RWPE2 (cell line): ENCODE measurements at regions not wholly inside any gene's neighbourhood (a gene's known extent, or its start where the extent isn't known, plus 50 kb on each side); places are given as distances from the start of the nearest gene placed in this dataset.

Source experiments
- ATAC-seq: fragments of 200-7000 bp; cut with Tn5 transposase; 3 replicates; pipeline ENCODE4 v1.9.1; 2021; ENCODE audit warnings: low read depth
- DNase-seq: peaks from one replicate; pipeline ENCODE4 v3.0.0-alpha.2; 2020; ENCODE audit warnings: low spot score
- H3K27ac ChIP-seq: fragments of 450-650 bp; 2 replicates; pipeline ENCODE4 v1.5.1; 2017; ENCODE audit warnings: mild to moderate bottlenecking; ENCODE audit not compliant: poor library complexity, severe bottlenecking
- H3K27me3 ChIP-seq: fragments of 250-450 bp; sonication (Bioruptor Pico); 2 replicates; pipeline ENCODE4 v1.5.1; 2021; ENCODE audit warnings: mild to moderate bottlenecking, moderate library complexity; ENCODE audit not compliant: insufficient read depth, poor library complexity, severe bottlenecking
- H3K36me3 ChIP-seq: fragments of 250-450 bp; sonication (Bioruptor Pico); 2 replicates; pipeline ENCODE4 v1.5.1; 2020; ENCODE audit warnings: low read depth, mild to moderate bottlenecking, moderate library complexity
- H3K4me1 ChIP-seq: fragments of 250-450 bp; sonication (Bioruptor Pico); 2 replicates; pipeline ENCODE4 v1.5.1; 2021; ENCODE audit warnings: mild to moderate bottlenecking, moderate library complexity; ENCODE audit not compliant: insufficient read depth, poor library complexity, severe bottlenecking
- H3K4me3 ChIP-seq: fragments of 250-450 bp; sonication (Bioruptor Pico); 2 replicates; pipeline ENCODE4 v1.5.1; 2021; ENCODE audit warnings: mild to moderate bottlenecking, moderate library complexity; ENCODE audit not compliant: severe bottlenecking
- H3K9me3 ChIP-seq: fragments of 250-450 bp; sonication (Bioruptor Pico); 2 replicates; pipeline ENCODE4 v1.5.1; 2021; ENCODE audit warnings: mild to moderate bottlenecking, moderate library complexity; ENCODE audit not compliant: severe bottlenecking
- TF ChIP-seq, protein P1 (sequence below): fragments of 450-650 bp; IDR thresholded peaks from one replicate; pipeline ENCODE4 v1.5.1; 2017; ENCODE audit warnings: mild to moderate bottlenecking, moderate library complexity; ENCODE audit not compliant: poor library complexity, severe bottlenecking

DNA sequence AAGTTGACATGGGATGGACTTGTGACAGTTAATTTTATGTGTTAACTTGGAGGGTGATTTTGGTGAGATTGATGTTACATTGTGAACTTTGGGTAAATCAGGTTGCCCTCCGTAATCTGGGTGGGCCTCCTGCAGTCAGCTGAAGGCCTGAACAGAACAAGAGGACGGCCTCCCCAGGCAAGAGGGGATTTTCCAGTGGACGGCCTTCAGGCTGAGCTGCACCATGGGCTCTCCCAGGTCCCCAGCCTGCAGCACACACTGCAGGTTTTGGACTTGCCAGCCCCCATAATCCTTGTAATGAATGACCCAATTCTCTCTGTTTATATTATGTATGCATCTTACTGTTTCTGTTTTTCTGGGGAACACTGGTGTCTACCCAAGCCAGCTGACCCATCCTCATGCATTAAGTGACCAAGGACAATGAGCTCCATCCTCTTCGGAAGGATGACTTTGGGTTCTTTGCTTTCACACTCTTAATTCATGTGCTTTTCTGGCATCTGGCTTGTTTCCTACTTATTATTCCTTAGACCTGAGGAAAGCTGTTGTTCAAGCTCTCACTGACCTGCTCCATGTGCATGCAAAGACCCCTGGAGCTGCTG is 64.2 kb downstream of the DACT2 start:
- Histone ChIP-seq H3K4me1 (no peaks in the 10 kb centered on the region), H3K36me3 (no peaks in the 10 kb centered on the region), H3K4me3 (no peak overlapping the region), H3K27me3 (peaks cover 6% of the 10 kb centered on the region), H3K9me3 (no peaks in the 10 kb centered on the region), H3K27ac (no peak overlapping the region)
- no peak for DNase-seq
- TF ChIP-seq, protein P1, sequence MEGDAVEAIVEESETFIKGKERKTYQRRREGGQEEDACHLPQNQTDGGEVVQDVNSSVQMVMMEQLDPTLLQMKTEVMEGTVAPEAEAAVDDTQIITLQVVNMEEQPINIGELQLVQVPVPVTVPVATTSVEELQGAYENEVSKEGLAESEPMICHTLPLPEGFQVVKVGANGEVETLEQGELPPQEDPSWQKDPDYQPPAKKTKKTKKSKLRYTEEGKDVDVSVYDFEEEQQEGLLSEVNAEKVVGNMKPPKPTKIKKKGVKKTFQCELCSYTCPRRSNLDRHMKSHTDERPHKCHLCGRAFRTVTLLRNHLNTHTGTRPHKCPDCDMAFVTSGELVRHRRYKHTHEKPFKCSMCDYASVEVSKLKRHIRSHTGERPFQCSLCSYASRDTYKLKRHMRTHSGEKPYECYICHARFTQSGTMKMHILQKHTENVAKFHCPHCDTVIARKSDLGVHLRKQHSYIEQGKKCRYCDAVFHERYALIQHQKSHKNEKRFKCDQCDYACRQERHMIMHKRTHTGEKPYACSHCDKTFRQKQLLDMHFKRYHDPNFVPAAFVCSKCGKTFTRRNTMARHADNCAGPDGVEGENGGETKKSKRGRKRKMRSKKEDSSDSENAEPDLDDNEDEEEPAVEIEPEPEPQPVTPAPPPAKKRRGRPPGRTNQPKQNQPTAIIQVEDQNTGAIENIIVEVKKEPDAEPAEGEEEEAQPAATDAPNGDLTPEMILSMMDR = no peak
- ATAC-seq = no peak

DNA sequence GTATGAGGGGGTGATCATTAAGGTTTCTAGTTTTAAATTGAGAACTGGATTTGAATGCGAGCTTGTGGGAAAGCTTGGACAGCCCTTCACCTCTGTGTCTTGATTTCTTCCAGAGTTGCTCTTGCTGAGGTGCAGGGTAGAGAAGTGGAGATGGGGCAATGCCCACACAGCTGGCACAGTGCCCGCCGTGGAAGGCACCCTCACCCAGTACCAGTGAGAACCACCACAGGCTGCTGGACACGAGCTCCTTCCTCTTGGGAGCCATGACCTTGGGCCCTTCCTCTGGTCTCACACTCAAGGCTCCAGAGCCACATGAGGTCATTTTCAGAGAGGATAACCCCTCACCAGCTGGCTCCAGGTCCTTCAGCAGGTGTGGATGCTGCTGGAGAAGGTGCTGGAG is 67.3 kb downstream of the DACT2 start:
- Histone ChIP-seq H3K9me3 (no peaks in the 10 kb centered on the region), H3K36me3 (no peaks in the 10 kb centered on the region), H3K4me3 (no peak overlapping the region), H3K27ac (no peak overlapping the region), H3K4me1 (no peaks in the 10 kb centered on the region), H3K27me3 (peaks cover 30% of the 10 kb centered on the region)
- DNase-seq = no peak
- TF ChIP-seq, protein P1 = no peak
- no peak for ATAC-seq

DNA sequence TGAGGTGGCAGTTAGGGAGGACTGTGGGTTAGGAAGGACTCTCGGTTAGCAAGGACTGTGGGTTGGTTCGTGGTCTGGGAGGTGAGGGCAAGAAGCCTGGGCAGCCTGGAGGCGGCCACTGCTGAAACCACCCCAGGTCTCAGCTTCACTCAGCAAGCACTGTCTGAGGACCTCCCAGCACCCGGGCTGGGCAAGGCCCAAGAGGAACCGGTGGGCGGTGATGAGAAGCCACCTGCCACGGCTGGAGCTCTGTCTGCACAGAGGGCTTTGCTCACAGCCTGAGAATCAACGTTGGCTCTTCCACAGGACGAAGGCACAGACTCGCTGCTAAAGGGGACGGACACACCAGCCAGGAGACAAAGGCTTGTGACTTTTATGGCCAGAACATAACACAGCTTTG is 69.3 kb downstream of the DACT2 start:
- H3K9me3 ChIP-seq = no peaks in the 10 kb centered on the region
- TF ChIP-seq, protein P1 = no peak
- H3K27me3 ChIP-seq = peaks cover 41% of the 10 kb centered on the region
- no peaks in the 10 kb centered on the region for H3K4me1 ChIP-seq
- DNase-seq = no peak
- no peak for ATAC-seq
- H3K4me3 ChIP-seq = no peak overlapping the region
- H3K27ac ChIP-seq = no peak overlapping the region
- no peaks in the 10 kb centered on the region for H3K36me3 ChIP-seq

DNA sequence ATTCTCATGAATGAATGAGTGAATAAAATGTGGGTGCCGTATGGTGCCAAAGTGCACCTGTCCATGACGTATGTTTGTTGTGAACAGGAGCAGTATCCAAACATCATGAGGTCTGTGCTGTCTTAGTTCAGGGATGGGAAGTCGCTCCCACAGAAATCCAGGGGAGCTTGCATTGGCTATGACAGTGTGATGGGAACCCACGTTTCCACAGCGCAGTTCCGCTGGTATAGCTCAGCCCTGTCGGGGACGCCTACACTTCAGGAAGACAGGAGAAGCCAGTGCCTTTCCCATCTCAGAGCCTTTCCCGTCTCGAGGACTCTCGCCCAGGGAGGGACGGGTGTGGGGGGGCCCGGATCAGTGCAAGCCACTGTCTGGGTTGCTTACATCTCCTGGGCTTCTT is 69.8 kb downstream of the DACT2 start:
- Histone ChIP-seq H3K9me3 (no peaks in the 10 kb centered on the region), H3K27me3 (peaks cover 44% of the 10 kb centered on the region), H3K27ac (no peak overlapping the region), H3K4me3 (no peak overlapping the region), H3K36me3 (no peaks in the 10 kb centered on the region), H3K4me1 (no peaks in the 10 kb centered on the region)
- no peak for ATAC-seq
- no peak for DNase-seq
- TF ChIP-seq, protein P1 = no peak

DNA sequence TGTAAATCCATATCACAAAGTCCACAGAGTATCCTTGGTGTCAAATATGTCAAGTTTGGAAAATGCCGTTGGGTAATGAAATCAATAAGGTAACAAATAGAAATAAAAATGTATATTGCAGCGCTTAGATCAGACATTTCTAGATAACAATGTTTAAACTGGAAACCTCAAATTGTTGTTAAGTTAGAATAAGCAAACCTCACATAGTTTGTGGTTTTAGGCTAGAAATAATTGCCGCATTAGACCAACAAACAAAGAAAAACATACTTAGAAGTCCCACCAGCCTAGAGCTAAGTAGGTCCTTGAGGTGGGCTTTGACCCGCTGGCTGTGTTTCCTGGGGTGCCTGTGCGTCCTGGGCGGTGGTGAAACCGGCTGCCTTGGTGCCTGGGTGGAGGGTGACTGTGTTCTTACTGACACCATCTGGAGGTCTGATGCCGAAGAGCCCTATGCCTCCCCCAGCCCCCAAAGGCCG is 71.4 kb downstream of the DACT2 start:
- H3K27ac ChIP-seq = no peak overlapping the region
- no peaks in the 10 kb centered on the region for H3K36me3 ChIP-seq
- peaks cover 44% of the 10 kb centered on the region for H3K27me3 ChIP-seq
- no peaks in the 10 kb centered on the region for H3K4me1 ChIP-seq
- ATAC-seq (no peak), DNase-seq (no peak)
- H3K9me3 ChIP-seq = no peaks in the 10 kb centered on the region
- TF ChIP-seq, protein P1 = no peak
- no peak overlapping the region for H3K4me3 ChIP-seq
